HepG2 (cell line): ENCODE measurements at regions not wholly inside any gene's neighbourhood (a gene's known extent, or its start where the extent isn't known, plus 50 kb on each side); places are given as distances from the start of the nearest gene placed in this dataset.

ENCODE experiments used
- ATAC-seq: fragments of 200-7000 bp; cut with Tn5 transposase; 3 replicates; pipeline ENCODE4 v1.9.1; 2020; ENCODE audit warnings: mild to moderate bottlenecking, moderate library complexity
- BruUV-seq: library from RNA; stranded (reverse); fragments of 400-500 nt; replicated peaks from 2 replicates; lab custom pipeline; 2021; lab: Mats Ljungman, UMichigan
- CTCF ChIA-PET: fragments of 300-600 bp; formaldehyde crosslinking; extraction: SDS; loops from one replicate; lab custom pipeline; 2021; ENCODE audit warnings: low total read pairs, inconsistent platforms, low intra/inter-chr PET ratio; lab: Yijun Ruan, JAX
- POLR2A ChIA-PET: fragments of 350-600 bp; sonication (Branson Sonifier 250); formaldehyde crosslinking; loops from one replicate; lab custom pipeline; 2020; ENCODE audit warnings: antibody characterized with exemption, inconsistent platforms; lab: Yijun Ruan, JAX
- DNase-seq: peaks from one replicate; pipeline ENCODE4 v3.0.0-alpha.2; 2015; ENCODE audit warnings: low spot score
- FAIRE-seq: peaks from 3 replicates; lab custom pipeline; 2011; peaks lifted over from hg19 to GRCh38; lab: Jason Lieb, UNC
- H2AFZ ChIP-seq: one replicate; pipeline ENCODE4 v1.6.1; 2011; ENCODE audit warnings: low read length, inconsistent platforms
- H3K27ac ChIP-seq: fragments of 300-600 bp; 3 replicates; pipeline ENCODE4 v1.8.0; 2011; ENCODE audit warnings: mixed run types, mild to moderate bottlenecking, mixed read lengths, low read length, inconsistent platforms; ENCODE audit not compliant: insufficient read depth; ENCODE audit errors: extremely low read length
- H3K27me3 ChIP-seq, 2 experiments: fragments of 200-600 bp in 1 of 2; 2 replicates in 1 of 2; 3 replicates in 1 of 2; pipeline versions ENCODE4 v1.6.0 to v1.8.0; 2011; ENCODE audit warnings: low read length in 2 of 2, mild to moderate bottlenecking in 2 of 2, moderate library complexity in 2 of 2, inconsistent platforms in 1 of 2; ENCODE audit not compliant: insufficient read depth in 2 of 2, control insufficient read depth in 1 of 2
- H3K36me3 ChIP-seq, 2 experiments: fragments of 200-600 bp in 1 of 2; replicated peaks in 1 of 2; 2 replicates in 1 of 2; 3 replicates in 1 of 2; pipeline versions ENCODE4 v1.5.1 to v1.8.0; 2011; ENCODE audit warnings: low read length in 2 of 2, inconsistent platforms in 1 of 2; ENCODE audit not compliant: insufficient read depth in 2 of 2, control insufficient read depth in 1 of 2
- H3K4me1 ChIP-seq: 2 replicates; pipeline ENCODE4 v1.5.1; 2012; ENCODE audit warnings: low read length, inconsistent platforms; ENCODE audit not compliant: insufficient read depth
- H3K4me2 ChIP-seq: 2 replicates; pipeline ENCODE4 v1.6.0; 2011; ENCODE audit warnings: low read depth, low read length, inconsistent platforms
- H3K4me3 ChIP-seq, 3 experiments: fragments of 200-600 bp in 1 of 3; sonication (generic), shearing (Covaris generic) in 1 of 3; replicated peaks in 1 of 3; 2 replicates each; pipeline ENCODE4 v1.5.1; 2011 to 2016; ENCODE audit warnings: low read length in 3 of 3, inconsistent platforms in 2 of 3, low read depth in 2 of 3, mild to moderate bottlenecking in 2 of 3, control low read depth in 1 of 3, mixed read lengths in 1 of 3; ENCODE audit not compliant: insufficient read depth in 1 of 3
- H3K79me2 ChIP-seq: one replicate; pipeline ENCODE4 v1.6.1; 2011; ENCODE audit warnings: low read length, inconsistent platforms; ENCODE audit not compliant: insufficient read depth
- H3K9ac ChIP-seq: 2 replicates; pipeline ENCODE4 v1.6.0; 2011; ENCODE audit warnings: mild to moderate bottlenecking, low read depth, low read length, inconsistent platforms; ENCODE audit not compliant: insufficient read depth
- H3K9me3 ChIP-seq: 2 replicates; pipeline ENCODE4 v1.5.1; 2012; ENCODE audit warnings: mild to moderate bottlenecking, low read length
- H4K20me1 ChIP-seq: 2 replicates; pipeline ENCODE4 v1.6.0; 2011; ENCODE audit warnings: inconsistent platforms, mild to moderate bottlenecking, low read length, moderate library complexity; ENCODE audit not compliant: insufficient read depth
- CSRNP2 ChIP-seq: sonication (generic); formaldehyde crosslinking; conservative IDR thresholded peaks from 2 replicates; pipeline ENCODE4 v1.8.0; 2022; ENCODE audit warnings: low read depth, missing genetic modification reagents
- FIP1L1 ChIP-seq: fragments of 200-400 bp; formaldehyde crosslinking; IDR thresholded peaks from 2 replicates; pipeline ENCODE4 v1.6.1; 2018; ENCODE audit warnings: low read depth, mild to moderate bottlenecking, low read length, moderate library complexity, borderline replicate concordance; ENCODE audit not compliant: insufficient read depth
- HIC2 ChIP-seq: sonication (generic); formaldehyde crosslinking; IDR thresholded peaks from 2 replicates; pipeline ENCODE4 v1.9.0; 2022; ENCODE audit warnings: low read depth, missing genetic modification reagents
- HNF4G ChIP-seq, 2 experiments: sonication (generic) in 1 of 2; formaldehyde crosslinking in 1 of 2; IDR thresholded peaks; 2 replicates each; pipeline versions ENCODE4 v1.4.0 to v1.6.1; 2011 to 2020; ENCODE audit warnings: borderline replicate concordance in 2 of 2, low read depth in 2 of 2, mild to moderate bottlenecking in 2 of 2, low read length in 1 of 2, missing genetic modification reagents in 1 of 2, moderate library complexity in 1 of 2
- HOMEZ ChIP-seq: IDR thresholded peaks from 2 replicates; pipeline ENCODE4 v1.6.1; 2016; ENCODE audit warnings: low read depth
- MTF1 ChIP-seq: sonication (generic); formaldehyde crosslinking; IDR thresholded peaks from 2 replicates; pipeline ENCODE4 v1.5.0; 2020; ENCODE audit warnings: missing genetic modification reagents
- NPAS2 ChIP-seq: sonication (generic); formaldehyde crosslinking; IDR thresholded peaks from 2 replicates; pipeline ENCODE4 v1.8.0; 2022; ENCODE audit warnings: mild to moderate bottlenecking, missing genetic modification reagents, borderline replicate concordance
- PREB ChIP-seq: sonication (generic); formaldehyde crosslinking; IDR thresholded peaks from 2 replicates; pipeline ENCODE4 v1.4.0; 2020; ENCODE audit warnings: missing genetic modification reagents
- RFX5 ChIP-seq: IDR thresholded peaks from 2 replicates; pipeline ENCODE4 v1.6.1; 2011; ENCODE audit warnings: low read depth, low read length, improper control_type of control experiment
- RFXAP ChIP-seq: sonication (generic); formaldehyde crosslinking; IDR thresholded peaks from 2 replicates; pipeline ENCODE4 v1.4.0; 2020; ENCODE audit warnings: missing genetic modification reagents, borderline replicate concordance
- TOPORS ChIP-seq: sonication (generic); formaldehyde crosslinking; IDR thresholded peaks from 2 replicates; pipeline ENCODE4 v1.8.0; 2023; ENCODE audit warnings: mild to moderate bottlenecking, missing genetic modification reagents
- WIZ ChIP-seq: sonication (generic); formaldehyde crosslinking; IDR thresholded peaks from 2 replicates; pipeline ENCODE4 v1.5.1; 2020; ENCODE audit warnings: mild to moderate bottlenecking, missing genetic modification reagents
- ZBTB3 ChIP-seq: sonication (generic); formaldehyde crosslinking; IDR thresholded peaks from 2 replicates; pipeline ENCODE4 v1.4.0; 2020; ENCODE audit warnings: low read depth, mild to moderate bottlenecking, moderate library complexity, missing genetic modification reagents, borderline replicate concordance
- ZNF543 ChIP-seq: sonication (generic); formaldehyde crosslinking; IDR thresholded peaks from 2 replicates; pipeline ENCODE4 v1.4.0; 2020; ENCODE audit warnings: mild to moderate bottlenecking, missing genetic modification reagents
- ZNF558 ChIP-seq: sonication (generic); formaldehyde crosslinking; IDR thresholded peaks from 2 replicates; pipeline ENCODE4 v1.9.0; 2022; ENCODE audit warnings: mild to moderate bottlenecking, missing genetic modification reagents, borderline replicate concordance
- ZNF598 ChIP-seq: sonication (generic); formaldehyde crosslinking; IDR thresholded peaks from 2 replicates; pipeline ENCODE4 v1.5.1; 2020; ENCODE audit warnings: mild to moderate bottlenecking, missing genetic modification reagents, borderline replicate concordance
- ZNF780A ChIP-seq: sonication (generic); formaldehyde crosslinking; IDR thresholded peaks from 2 replicates; pipeline ENCODE4 v1.8.0; 2022; ENCODE audit warnings: mild to moderate bottlenecking, missing genetic modification reagents, moderate library complexity
- ZNF841 ChIP-seq: sonication (generic); formaldehyde crosslinking; IDR thresholded peaks from 2 replicates; pipeline ENCODE4 v1.8.1; 2023; ENCODE audit warnings: missing genetic modification reagents, borderline replicate concordance
- WGBS: methylation state at CpG from one replicate; pipeline ENCODE4 v1.1.6; 2017; ENCODE audit warnings: low lambda C conversion rate; 5-methylcytosine and 5-hydroxymethylcytosine counted together
- in situ Hi-C: cut with HindIII; loops from 2 replicates; pipeline ENCODE4 v1.10.0; 2017; ENCODE audit warnings: low pct_unique_long_range_greater_than_20kb; ENCODE audit not compliant: extremely low pct_ligation_motif_present
- intact Hi-C: fragments of 100-400 bp; cut with micrococcal nuclease; formaldehyde crosslinking; loops from one replicate; pipeline ENCODE4 v1.10.0; 2022; ENCODE audit not compliant: unreplicated experiment

GRCh38 chr10:78173360-78174015 is 139.8 kb downstream of the RPS24 start:
- ChIA-PET CTCF (no interaction called here), POLR2A (no interaction called here)
- H3K4me1 ChIP-seq = peaks cover 12% of the 10 kb centered on the region
- no peaks in the 10 kb centered on the region for H4K20me1 ChIP-seq
- no peak for DNase-seq
- no peak overlapping the region for H3K9ac ChIP-seq
- H3K4me3 ChIP-seq = no peak overlapping the region
- peaks cover 0 to 35% of the 10 kb centered on the region in 2 experiments; a peak in 2 of 5 replicates for H3K27me3 ChIP-seq
- no peak for FAIRE-seq
- no peak overlapping the region for H3K4me2 ChIP-seq
- H2AFZ ChIP-seq = no peak overlapping the region
- ATAC-seq = no peak
- in situ Hi-C loops = no loop called here
- no peaks in the 10 kb centered on the region for H3K9me3 ChIP-seq
- no peak overlapping the region for H3K27ac ChIP-seq
- H3K36me3 ChIP-seq = no peaks in the 10 kb centered on the region
- intact Hi-C loops = no loop called here
- no TSS peak for BruUV-seq
- no peaks in the 10 kb centered on the region for H3K79me2 ChIP-seq
- WGBS = 65% methylated on average over 4 of the region's 6 CpGs
- TF ChIP-seq NPAS2 (CRISPR knock-in tag) (no peak), ZNF543 (no peak), ZNF780A (CRISPR knock-in tag) (no peak), HNF4G (IDR thresholded peaks at IDR 0.05; ENCODE audit: borderline replicate concordance, low read depth, low read length) (no peak), HNF4G (CRISPR knock-in tag; IDR thresholded peaks at IDR 0.05; ENCODE audit: borderline replicate concordance, low read depth) (no peak), CSRNP2 (CRISPR knock-in tag) (no peak), FIP1L1 (no peak), RFX5 (no peak), ZNF841 (CRISPR knock-in tag) (no peak), HOMEZ (CRISPR knock-in tag) (no peak), WIZ (CRISPR knock-in tag) (no peak), RFXAP (CRISPR knock-in tag) (no peak), ZBTB3 (no peak), HIC2 (no peak), PREB (CRISPR knock-in tag) (no peak), TOPORS (no peak), ZNF558 (CRISPR knock-in tag) (no peak), ZNF598 (CRISPR knock-in tag) (no peak), MTF1 (CRISPR knock-in tag) (no peak)
